Erythroblast (primary cell): ENCODE measurements at regions not wholly inside any gene's neighbourhood (a gene's known extent, or its start where the extent isn't known, plus 50 kb on each side); places are given as distances from the start of the nearest gene placed in this dataset.

Experiments
- GATA1 ChIP-seq: IDR thresholded peaks from 2 replicates; pipeline ENCODE4 v1.6.1; 2011; ENCODE audit warnings: low read depth, mild to moderate bottlenecking, control low read depth, low read length, moderate library complexity
- POLR2A ChIP-seq: IDR thresholded peaks from 2 replicates; pipeline ENCODE4 v1.6.1; 2011; ENCODE audit warnings: mild to moderate bottlenecking, low read length

DNA sequence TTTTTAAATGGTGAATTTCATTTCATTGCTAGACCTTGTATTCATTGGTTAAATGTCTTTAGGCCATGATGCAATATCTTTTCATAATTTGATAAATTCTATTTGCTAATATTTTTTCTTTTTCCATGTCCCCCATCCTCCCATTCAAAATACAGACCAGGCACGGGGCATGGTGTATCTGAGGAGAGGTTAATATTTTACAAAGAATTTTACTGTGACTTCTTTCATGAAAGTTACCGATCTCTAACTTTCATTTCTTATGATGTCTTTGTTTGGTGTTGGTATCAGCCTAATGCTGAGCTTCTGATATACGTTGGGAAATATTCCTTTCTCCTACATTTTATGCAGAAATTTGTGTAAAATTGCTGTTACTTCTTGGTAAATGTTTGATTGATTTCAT lies 216.7 kb upstream of the IGFBP3 start:
- TF ChIP-seq POLR2A (no peak), GATA1 (no peak)
